ENCODE measurements at regions not wholly inside any gene's neighbourhood (a gene's known extent, or its start where the extent isn't known, plus 50 kb on each side); places are given as distances from the start of the nearest gene placed in this dataset.
A peak's percentile ranks its signal among the peaks of the same experiment; 100 is the strongest.

GRCh38 chr13:70890289-70890688 lies 782.0 kb upstream of the KLHL1 start (continued):
- TF ChIP-seq FOXJ3 (CRISPR knock-in tag; IDR thresholded peaks at IDR 0.05; ENCODE audit: borderline replicate concordance) (peak; percentile 77; the same call in 1 of the 2 replicates), ATF5 (CRISPR knock-in tag; IDR thresholded peaks at IDR 0.05; ENCODE audit: low read depth) (no peak), MTA1 (CRISPR knock-in tag; IDR thresholded peaks at IDR 0.05; ENCODE audit: borderline replicate concordance) (no peak), PPARG (CRISPR knock-in tag; conservative IDR thresholded peaks at IDR 0.05) (peak; percentile 59; the same call in 1 of the 2 replicates), SNAPC5 (CRISPR knock-in tag; IDR thresholded peaks at IDR 0.05; ENCODE audit: borderline replicate concordance) (no peak), CEBPB (IDR thresholded peaks at IDR 0.05; ENCODE audit: borderline replicate concordance, low read depth, low read length) (peak; percentile 93), SAP130 (CRISPR knock-in tag; IDR thresholded peaks at IDR 0.05; ENCODE audit: low read depth) (0 out of 2 replicates have a peak, but pooled peaks have one; percentile 18), TFE3 (CRISPR knock-in tag; IDR thresholded peaks at IDR 0.05) (no peak), ZNF407 (CRISPR knock-in tag; IDR thresholded peaks at IDR 0.05; ENCODE audit: not compliant biosample characterization) (no peak), ZNF530 (CRISPR knock-in tag; IDR thresholded peaks at IDR 0.05; ENCODE audit: low read depth) (no peak), HOXA5 (CRISPR knock-in tag; IDR thresholded peaks at IDR 0.05) (no peak), BRD4 (CRISPR knock-in tag; IDR thresholded peaks at IDR 0.05) (no peak), ZNF329 (CRISPR knock-in tag; IDR thresholded peaks at IDR 0.05; ENCODE audit: low read depth) (no peak), PHF8 (CRISPR knock-in tag; IDR thresholded peaks at IDR 0.05) (no peak), BORCS8-MEF2B (CRISPR knock-in tag; IDR thresholded peaks at IDR 0.05) (no peak), KDM6A (CRISPR knock-in tag; IDR thresholded peaks at IDR 0.05; ENCODE audit: low read depth) (peak; percentile 47; the same call in 1 of the 2 replicates), SOX13 (IDR thresholded peaks at IDR 0.05) (no peak; the same call in 1 of the 2 replicates), SOX13 (CRISPR knock-in tag; conservative IDR thresholded peaks at IDR 0.05 in 1 of 2, IDR thresholded peaks at IDR 0.05 in 1 of 2) (peak in 1 of 2 experiments; percentile 89; a peak in 2 of 4 replicates), BCL6 (CRISPR knock-in tag; IDR thresholded peaks at IDR 0.05) (0 out of 2 replicates have a peak, but pooled peaks have one; percentile 64), CBX5 (CRISPR knock-in tag; IDR thresholded peaks at IDR 0.05; ENCODE audit: borderline replicate concordance) (no peak), DPF2 (CRISPR knock-in tag; IDR thresholded peaks at IDR 0.05; ENCODE audit: borderline replicate concordance, low read depth) (peak; percentile 60; the same call in 1 of the 2 replicates)
